Ishikawa (cell line): ENCODE measurements at regions not wholly inside any gene's neighbourhood (a gene's known extent, or its start where the extent isn't known, plus 50 kb on each side); places are given as distances from the start of the nearest gene placed in this dataset.

Experiments
- CEBPB ChIP-seq: IDR thresholded peaks from 2 replicates; pipeline ENCODE4 v1.6.1; 2012
- EP300 ChIP-seq: IDR thresholded peaks from 2 replicates; pipeline ENCODE4 v1.6.1; 2012; ENCODE audit warnings: borderline replicate concordance
- NFIC ChIP-seq: IDR thresholded peaks from 2 replicates; pipeline ENCODE4 v1.6.1; 2012
- RAD21 ChIP-seq: IDR thresholded peaks from 2 replicates; pipeline ENCODE4 v1.6.1; 2012; ENCODE audit warnings: low read depth
- TAF1 ChIP-seq: IDR thresholded peaks from 2 replicates; pipeline ENCODE4 v1.6.1; 2012; ENCODE audit warnings: low read depth, mild to moderate bottlenecking
- TCF12 ChIP-seq: IDR thresholded peaks from 2 replicates; pipeline ENCODE4 v1.6.1; 2012; ENCODE audit warnings: low read depth
- YY1 ChIP-seq: IDR thresholded peaks from 2 replicates; pipeline ENCODE4 v1.6.1; 2012; ENCODE audit warnings: low read depth
- TF ChIP-seq, protein P1 (sequence below): IDR thresholded peaks from 2 replicates; pipeline ENCODE4 v1.6.1; 2012
- TF ChIP-seq, protein P2 (sequence below): IDR thresholded peaks from 2 replicates; pipeline ENCODE4 v1.6.1; 2012; ENCODE audit warnings: low read depth, mild to moderate bottlenecking

DNA sequence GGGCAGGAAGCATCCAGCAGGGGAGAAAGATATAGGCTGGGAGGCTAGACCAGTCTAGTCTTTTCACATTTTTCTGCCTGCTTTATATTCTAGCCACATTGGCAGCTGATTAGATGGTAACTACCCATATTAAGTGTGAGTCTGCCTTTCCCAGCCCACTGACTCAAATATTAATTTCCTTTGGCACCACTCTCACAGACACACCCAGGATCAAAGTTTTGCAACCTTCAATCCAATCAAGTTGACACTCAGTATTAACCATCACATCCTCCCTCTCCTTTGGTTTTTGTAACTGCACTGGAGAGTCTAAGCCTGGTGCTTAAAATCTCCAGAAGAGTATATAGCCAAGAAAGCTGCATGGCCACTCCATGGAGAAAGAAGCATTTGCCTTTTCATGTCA lies 560.4 kb downstream of the GRXCR1 start:
- TF ChIP-seq, protein P1, sequence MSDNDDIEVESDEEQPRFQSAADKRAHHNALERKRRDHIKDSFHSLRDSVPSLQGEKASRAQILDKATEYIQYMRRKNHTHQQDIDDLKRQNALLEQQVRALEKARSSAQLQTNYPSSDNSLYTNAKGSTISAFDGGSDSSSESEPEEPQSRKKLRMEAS, result no peak
- TF ChIP-seq RAD21, result no peak
- no peak for TF ChIP-seq TAF1
- TF ChIP-seq EP300, result no peak
- TF ChIP-seq YY1, result no peak
- TF ChIP-seq CEBPB, result no peak
- TF ChIP-seq, protein P2, sequence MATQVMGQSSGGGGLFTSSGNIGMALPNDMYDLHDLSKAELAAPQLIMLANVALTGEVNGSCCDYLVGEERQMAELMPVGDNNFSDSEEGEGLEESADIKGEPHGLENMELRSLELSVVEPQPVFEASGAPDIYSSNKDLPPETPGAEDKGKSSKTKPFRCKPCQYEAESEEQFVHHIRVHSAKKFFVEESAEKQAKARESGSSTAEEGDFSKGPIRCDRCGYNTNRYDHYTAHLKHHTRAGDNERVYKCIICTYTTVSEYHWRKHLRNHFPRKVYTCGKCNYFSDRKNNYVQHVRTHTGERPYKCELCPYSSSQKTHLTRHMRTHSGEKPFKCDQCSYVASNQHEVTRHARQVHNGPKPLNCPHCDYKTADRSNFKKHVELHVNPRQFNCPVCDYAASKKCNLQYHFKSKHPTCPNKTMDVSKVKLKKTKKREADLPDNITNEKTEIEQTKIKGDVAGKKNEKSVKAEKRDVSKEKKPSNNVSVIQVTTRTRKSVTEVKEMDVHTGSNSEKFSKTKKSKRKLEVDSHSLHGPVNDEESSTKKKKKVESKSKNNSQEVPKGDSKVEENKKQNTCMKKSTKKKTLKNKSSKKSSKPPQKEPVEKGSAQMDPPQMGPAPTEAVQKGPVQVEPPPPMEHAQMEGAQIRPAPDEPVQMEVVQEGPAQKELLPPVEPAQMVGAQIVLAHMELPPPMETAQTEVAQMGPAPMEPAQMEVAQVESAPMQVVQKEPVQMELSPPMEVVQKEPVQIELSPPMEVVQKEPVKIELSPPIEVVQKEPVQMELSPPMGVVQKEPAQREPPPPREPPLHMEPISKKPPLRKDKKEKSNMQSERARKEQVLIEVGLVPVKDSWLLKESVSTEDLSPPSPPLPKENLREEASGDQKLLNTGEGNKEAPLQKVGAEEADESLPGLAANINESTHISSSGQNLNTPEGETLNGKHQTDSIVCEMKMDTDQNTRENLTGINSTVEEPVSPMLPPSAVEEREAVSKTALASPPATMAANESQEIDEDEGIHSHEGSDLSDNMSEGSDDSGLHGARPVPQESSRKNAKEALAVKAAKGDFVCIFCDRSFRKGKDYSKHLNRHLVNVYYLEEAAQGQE, result no peak
- no peak for TF ChIP-seq TCF12
- TF ChIP-seq NFIC, result no peak
